HepG2 (cell line): ENCODE measurements at regions not wholly inside any gene's neighbourhood (a gene's known extent, or its start where the extent isn't known, plus 50 kb on each side); places are given as distances from the start of the nearest gene placed in this dataset.

ENCODE experiments used
- ASH2L ChIP-seq: fragments of 300-600, 200-600 bp; sonication (generic); IDR thresholded peaks from 2 replicates; pipeline ENCODE4 v1.7.0; 2017; ENCODE audit warnings: low read depth, mild to moderate bottlenecking, moderate library complexity, mixed read lengths, low read length; ENCODE audit not compliant: insufficient read length
- GABPA ChIP-seq, 2 experiments: IDR thresholded peaks; 2 replicates each; pipeline ENCODE4 v1.6.1; 2011 to 2016; ENCODE audit warnings: low read depth in 2 of 2, low read length in 1 of 2, missing biosample characterization in 1 of 2, missing genetic modification characterization in 1 of 2
- MAFK ChIP-seq, 2 experiments: IDR thresholded peaks in 1 of 2; conservative IDR thresholded peaks in 1 of 2; 2 replicates each; pipeline ENCODE4 v1.6.1; 2011; ENCODE audit warnings: improper control_type of control experiment in 2 of 2, low read length in 2 of 2
- SMC3 ChIP-seq: IDR thresholded peaks from 2 replicates; pipeline ENCODE4 v1.6.1; 2011; ENCODE audit warnings: low read length, improper control_type of control experiment
- TOE1 ChIP-seq: sonication (generic); formaldehyde crosslinking; IDR thresholded peaks from 2 replicates; pipeline ENCODE4 v1.4.0; 2020; ENCODE audit warnings: mild to moderate bottlenecking, missing genetic modification reagents

DNA sequence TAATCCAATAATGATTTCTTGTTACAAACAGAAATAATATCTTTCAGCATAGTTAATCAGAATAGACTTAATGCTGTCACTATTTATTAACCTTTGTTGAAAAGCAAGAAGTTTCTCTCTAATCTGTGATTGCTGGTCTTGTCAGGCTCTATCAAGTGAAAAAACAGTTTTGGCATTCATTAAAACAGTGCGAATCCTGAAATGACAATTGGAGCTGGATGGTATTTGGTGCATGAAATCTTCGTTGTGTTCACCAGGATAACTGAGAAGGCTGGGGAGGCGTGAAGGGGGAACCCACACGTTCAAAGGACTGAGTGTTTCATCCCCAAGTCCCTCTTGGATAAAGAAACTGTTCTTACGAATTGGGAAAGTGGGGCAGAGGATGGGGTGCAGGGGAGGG is 190.2 kb upstream of the MYL2 start:
- TF ChIP-seq MAFK (conservative IDR thresholded peaks at IDR 0.05 in 1 of 2, IDR thresholded peaks at IDR 0.05 in 1 of 2; ENCODE audit: low read length in 2 of 2) = no peak
- TF ChIP-seq SMC3 = no peak
- TF ChIP-seq GABPA (IDR thresholded peaks at IDR 0.05; ENCODE audit: low read depth, low read length) = no peak
- TF ChIP-seq GABPA (CRISPR knock-in tag; IDR thresholded peaks at IDR 0.05; ENCODE audit: low read depth) = no peak
- TF ChIP-seq TOE1 = no peak
- no peak for TF ChIP-seq ASH2L
